CD14-positive monocyte (primary cell): ENCODE measurements at regions not wholly inside any gene's neighbourhood (a gene's known extent, or its start where the extent isn't known, plus 50 kb on each side); places are given as distances from the start of the nearest gene placed in this dataset.

Source experiments
- DNase-seq, 3 donors: peaks; one replicate each; pipeline ENCODE4 v3.0.0-alpha.2; 2011 to 2022
- H2AFZ ChIP-seq: 2 replicates; pipeline ENCODE4 v1.6.0; 2012; ENCODE audit warnings: mild to moderate bottlenecking, low read depth, low read length, inconsistent platforms; ENCODE audit not compliant: insufficient read depth, poor library complexity, severe bottlenecking
- H3K27ac ChIP-seq, 2 donors: 1 replicate in 1 of 2; 2 replicates in 1 of 2; pipeline ENCODE4 v1.5.1; 2012 to 2013; ENCODE audit warnings: low read length in 2 of 2, control low read depth in 1 of 2, inconsistent platforms in 1 of 2, low read depth in 1 of 2, mild to moderate bottlenecking in 1 of 2
- H3K27me3 ChIP-seq, 2 donors: one replicate each; pipeline versions ENCODE4 v1.6.0 to v1.6.1; 2011 to 2013; ENCODE audit warnings: low read length in 2 of 2; ENCODE audit not compliant: control insufficient read depth in 2 of 2, insufficient read depth in 2 of 2
- H3K36me3 ChIP-seq, 2 donors: replicated peaks in 1 of 2; 1 replicate in 1 of 2; 2 replicates in 1 of 2; pipeline versions ENCODE4 v1.5.1 to v1.6.1; 2012 to 2013; ENCODE audit warnings: low read length in 2 of 2, control low read depth in 1 of 2, inconsistent platforms in 1 of 2, mild to moderate bottlenecking in 1 of 2; ENCODE audit not compliant: insufficient read depth in 2 of 2, control insufficient read depth in 1 of 2
- H3K4me1 ChIP-seq, 2 donors: 1 replicate in 1 of 2; 2 replicates in 1 of 2; pipeline versions ENCODE4 v1.5.1 to v1.6.1; 2012 to 2013; ENCODE audit warnings: low read length in 2 of 2, control low read depth in 1 of 2, inconsistent platforms in 1 of 2, mild to moderate bottlenecking in 1 of 2, moderate library complexity in 1 of 2; ENCODE audit not compliant: insufficient read depth in 2 of 2, control insufficient read depth in 1 of 2
- H3K4me2 ChIP-seq: replicated peaks from 2 replicates; pipeline ENCODE3; 2012; ENCODE audit warnings: low read length, moderate library complexity, mild to moderate bottlenecking; ENCODE audit not compliant: poor library complexity, severe bottlenecking; ENCODE audit errors: extremely low read depth
- H3K4me3 ChIP-seq, 3 experiments: fragments of 200-600 bp in 1 of 3; sonication (generic) in 1 of 3; replicated peaks in 1 of 3; 1 replicate in 2 of 3; 2 replicates in 1 of 3; pipeline ENCODE4 v1.5.1; 2011 to 2013; ENCODE audit warnings: low read length in 3 of 3, mild to moderate bottlenecking in 3 of 3, control low read depth in 2 of 3, low read depth in 2 of 3, inconsistent platforms in 1 of 3, moderate library complexity in 1 of 3
- H3K79me2 ChIP-seq: 2 replicates; pipeline ENCODE4 v1.6.0; 2012; ENCODE audit warnings: mild to moderate bottlenecking, control low read depth, inconsistent platforms, low read length, moderate library complexity; ENCODE audit not compliant: insufficient read depth
- H3K9ac ChIP-seq: 2 replicates; pipeline ENCODE4 v1.6.0; 2017; ENCODE audit warnings: low read length, mild to moderate bottlenecking; ENCODE audit not compliant: insufficient read depth, poor library complexity, severe bottlenecking
- H3K9me3 ChIP-seq, 2 donors: replicated peaks in 1 of 2; 1 replicate in 1 of 2; 2 replicates in 1 of 2; pipeline versions ENCODE4 v1.5.1 to v1.6.1; 2012 to 2013; ENCODE audit warnings: low read length in 2 of 2, control low read depth in 1 of 2; ENCODE audit not compliant: control insufficient read depth in 1 of 2, insufficient read depth in 1 of 2
- H4K20me1 ChIP-seq: 2 replicates; pipeline ENCODE4 v1.6.0; 2012; ENCODE audit warnings: mild to moderate bottlenecking, low read length, control low read depth, moderate library complexity; ENCODE audit not compliant: insufficient read depth
- H3K27ac Mint-ChIP-seq, 7 donors: one replicate each; pipeline ENCODE4 v1.8.0; 2020; ENCODE audit warnings: mild to moderate bottlenecking in 7 of 7, mixed read lengths in 7 of 7, moderate library complexity in 6 of 7, inconsistent platforms in 2 of 7
- H3K27me3 Mint-ChIP-seq, 3 donors: one replicate each; pipeline ENCODE4 v1.8.0; 2021 to 2022; ENCODE audit warnings: low read depth in 3 of 3, mild to moderate bottlenecking in 3 of 3, mixed read lengths in 3 of 3, moderate library complexity in 3 of 3, inconsistent platforms in 1 of 3
- H3K36me3 Mint-ChIP-seq, 2 donors: one replicate each; pipeline ENCODE4 v1.8.0; 2020; ENCODE audit warnings: mixed read lengths in 2 of 2, inconsistent platforms in 1 of 2, mild to moderate bottlenecking in 1 of 2
- H3K4me1 Mint-ChIP-seq: one replicate; pipeline ENCODE4 v1.8.0; 2020; ENCODE audit warnings: mild to moderate bottlenecking, mixed read lengths
- H3K4me3 Mint-ChIP-seq, 2 donors: one replicate each; pipeline ENCODE4 v1.8.0; 2020; ENCODE audit warnings: mild to moderate bottlenecking in 2 of 2, mixed read lengths in 2 of 2, moderate library complexity in 1 of 2
- H3K9me3 Mint-ChIP-seq, 7 donors: one replicate each; pipeline ENCODE4 v1.8.0; 2020 to 2022; ENCODE audit warnings: mixed read lengths in 7 of 7, mild to moderate bottlenecking in 6 of 7, moderate library complexity in 6 of 7, inconsistent platforms in 2 of 7
- CTCF ChIP-seq: fragments of 200-600 bp; IDR thresholded peaks from one replicate; pipeline ENCODE4 v1.8.0; 2022; ENCODE audit warnings: antibody characterized with exemption, mild to moderate bottlenecking
- WGBS: methylation state at CpG from one replicate; pipeline ENCODE4 v1.1.5; 2013; ENCODE audit warnings: missing lambda C conversion rate; ENCODE audit not compliant: insufficient coverage; 5-methylcytosine and 5-hydroxymethylcytosine counted together
- intact Hi-C, 2 donors: fragments of 100-400 bp; cut with micrococcal nuclease; formaldehyde crosslinking; loops; one replicate each; pipeline versions ENCODE4 v1.15.0 to v1.15.1; 2023

GRCh38 chr10:105698592-105698991 lies 1057.5 kb downstream of the SORCS3 start:
- intact Hi-C loops = no loop called here

GRCh38 chr10:105697290-105697780 lies 1056.2 kb downstream of the SORCS3 start:
- Histone ChIP-seq H3K9ac (no peak overlapping the region), H2AFZ (no peak overlapping the region), H3K4me2 (no peak overlapping the region), H3K27ac (no peak overlapping the region), H3K36me3 (no peaks in the 10 kb centered on the region), H3K9me3 (no peaks in the 10 kb centered on the region), H4K20me1 (no peaks in the 10 kb centered on the region), H3K4me1 (no peaks in the 10 kb centered on the region), H3K79me2 (no peaks in the 10 kb centered on the region), H3K27me3 (no peaks in the 10 kb centered on the region), H3K4me3 (no peak overlapping the region)
- H3K36me3 Mint-ChIP-seq = no peaks in the 10 kb centered on the region
- peaks cover 0 to 4% (median 1%) of the 10 kb centered on the region in 7 donors for H3K9me3 Mint-ChIP-seq
- H3K27ac Mint-ChIP-seq = no peak overlapping the region
- TF ChIP-seq CTCF = no peak
- no peaks in the 10 kb centered on the region for H3K4me1 Mint-ChIP-seq
- DNase-seq = no peak
- no peak overlapping the region for H3K4me3 Mint-ChIP-seq
- peaks cover 0 to 2% (median 0%) of the 10 kb centered on the region in 3 donors for H3K27me3 Mint-ChIP-seq
- intact Hi-C loops = no loop called here
- 50% methylated on average over 1 of the region's 3 CpGs for WGBS

More at GRCh38 chr10:105698592-105698991, 1057.5 kb downstream of the SORCS3 start:
- Mint-ChIP-seq H3K36me3 (no peaks in the 10 kb centered on the region), H3K4me3 (no peak overlapping the region), H3K27me3 (peaks cover 0 to 2% (median 0%) of the 10 kb centered on the region in 3 donors), H3K4me1 (no peaks in the 10 kb centered on the region), H3K9me3 (peaks cover 0 to 2% (median 1%) of the 10 kb centered on the region in 7 donors), H3K27ac (no peak overlapping the region)
- no peak for TF ChIP-seq CTCF
- Histone ChIP-seq H3K36me3 (no peaks in the 10 kb centered on the region), H3K9me3 (no peaks in the 10 kb centered on the region), H2AFZ (no peak overlapping the region), H3K4me3 (no peak overlapping the region), H3K27me3 (no peaks in the 10 kb centered on the region), H3K79me2 (no peaks in the 10 kb centered on the region), H3K4me2 (no peak overlapping the region), H3K9ac (no peak overlapping the region), H3K27ac (no peak overlapping the region), H4K20me1 (no peaks in the 10 kb centered on the region), H3K4me1 (no peaks in the 10 kb centered on the region)
- no peak for DNase-seq
- WGBS = 100% methylated on average over 1 of the region's 2 CpGs
